ENCODE measurements at regions not wholly inside any gene's neighbourhood (a gene's known extent, or its start where the extent isn't known, plus 50 kb on each side); places are given as distances from the start of the nearest gene placed in this dataset.

GRCh38 chr1:51048021-51048420, 54.0 kb upstream of the C1orf185 start:
- TF ChIP-seq CTCF (IDR thresholded peaks at IDR 0.05; ENCODE audit: unreplicated experiment): no peak
- CTCF ChIA-PET: interaction anchor here (0.9 kb wide), 1 partner anchor 12 kb away, joined by 4 read pairs; no protein-coding TSS in a partner anchor
- no peak for DNase-seq (ENCODE audit: unreplicated experiment)
- Mint-ChIP-seq H3K27me3 (ENCODE audit: insufficient read depth, unreplicated experiment) (no peaks in the 10 kb centered on the region), H3K27ac (ENCODE audit: low read depth, unreplicated experiment) (no peak overlapping the region), H3K4me1 (ENCODE audit: insufficient read depth, unreplicated experiment) (no peaks in the 10 kb centered on the region), H3K9me3 (ENCODE audit: unreplicated experiment) (no peaks in the 10 kb centered on the region), H3K36me3 (ENCODE audit: insufficient read depth, unreplicated experiment) (no peaks in the 10 kb centered on the region), H3K4me3 (ENCODE audit: unreplicated experiment) (no peak overlapping the region)
- intact Hi-C loops (cut with micrococcal nuclease): loop anchor here (5.0 kb wide), 1 partner anchor 276 kb away; no protein-coding TSS in a partner anchor
- BruUV-seq (replicated peaks): no TSS peak
- POLR2A ChIA-PET: no interaction called here

- no peaks in the 10 kb centered on the region for H3K27me3 Mint-ChIP-seq (ENCODE audit: insufficient read depth, unreplicated experiment)
- TF ChIP-seq CTCF (IDR thresholded peaks at IDR 0.05; ENCODE audit: unreplicated experiment): no peak
- ChIA-PET CTCF (no interaction called here), POLR2A (interaction anchor here (0.9 kb wide), 1 partner anchor 31 kb away, joined by 4 read pairs; no protein-coding TSS in a partner anchor)
- no peaks in the 10 kb centered on the region for H3K4me1 Mint-ChIP-seq (ENCODE audit: insufficient read depth, unreplicated experiment)
- no peak overlapping the region for H3K4me3 Mint-ChIP-seq (ENCODE audit: unreplicated experiment)
- no peaks in the 10 kb centered on the region for H3K36me3 Mint-ChIP-seq (ENCODE audit: insufficient read depth, unreplicated experiment)
- DNase-seq (ENCODE audit: unreplicated experiment): no peak
- no peak overlapping the region for H3K27ac Mint-ChIP-seq (ENCODE audit: low read depth, unreplicated experiment)
- no peaks in the 10 kb centered on the region for H3K9me3 Mint-ChIP-seq (ENCODE audit: unreplicated experiment)
- intact Hi-C loops (cut with micrococcal nuclease): loop anchor here (5.0 kb wide), 1 partner anchor 276 kb away; no protein-coding TSS in a partner anchor
- BruUV-seq (replicated peaks): no TSS peak
Observed at GRCh38 chr1:51048670-51049069, 53.4 kb upstream of the C1orf185 start.
